NB4 (cell line): ENCODE measurements at regions not wholly inside any gene's neighbourhood (a gene's known extent, or its start where the extent isn't known, plus 50 kb on each side); places are given as distances from the start of the nearest gene placed in this dataset.

Source experiments
- DNase-seq: peaks from one replicate; pipeline ENCODE4 v3.0.0; 2010; ENCODE audit warnings: low read depth
- H3K4me3 ChIP-seq: one replicate; pipeline ENCODE4 v1.5.1; 2011; ENCODE audit warnings: mild to moderate bottlenecking, low read depth, low read length, moderate library complexity
- CTCF ChIP-seq: IDR thresholded peaks from one replicate; pipeline ENCODE4 v1.5.1; 2012; ENCODE audit warnings: low read depth, low read length
- MAX ChIP-seq: IDR thresholded peaks from 2 replicates; pipeline ENCODE4 v1.6.1; 2011; ENCODE audit warnings: low read depth, low read length
- MYC ChIP-seq: IDR thresholded peaks from 2 replicates; pipeline ENCODE4 v1.6.1; 2011; ENCODE audit warnings: low read depth, low read length
- POLR2A ChIP-seq: IDR thresholded peaks from 2 replicates; pipeline ENCODE4 v1.6.1; 2011; ENCODE audit warnings: mild to moderate bottlenecking; ENCODE audit not compliant: insufficient read length; ENCODE audit errors: extremely low read depth

- TF ChIP-seq MAX (no peak), MYC (no peak), POLR2A (no peak), CTCF (no peak)
- DNase-seq, result no peak
- no peak overlapping the region for H3K4me3 ChIP-seq
These were observed 666.4 kb downstream of the TECRL start for GRCh38 chr4:63742882-63743281.

GRCh38 chr4:63729519-63729918 lies 679.7 kb downstream of the TECRL start:
- H3K4me3 ChIP-seq, result no peak overlapping the region
- no peak for TF ChIP-seq MYC
- DNase-seq, result no peak

GRCh38 chr4:63728480-63729177 lies 680.6 kb downstream of the TECRL start:
- TF ChIP-seq CTCF, result no peak
- no peak for TF ChIP-seq MYC
- TF ChIP-seq POLR2A, result no peak
- TF ChIP-seq MAX, result no peak
- no peak for DNase-seq
- H3K4me3 ChIP-seq, result no peak overlapping the region

- peak; percentile 34 for DNase-seq
- TF ChIP-seq POLR2A (no peak), MAX (no peak), CTCF (peak; percentile 23), MYC (no peak)
- H3K4me3 ChIP-seq, result no peak overlapping the region
These were observed 691.9 kb downstream of the TECRL start for GRCh38 chr4:63717384-63717783.

GRCh38 chr4:63708661-63709060 lies 700.6 kb downstream of the TECRL start:
- no peak for DNase-seq
- H3K4me3 ChIP-seq, result no peak overlapping the region
- TF ChIP-seq MAX, result no peak
- no peak for TF ChIP-seq MYC
- no peak for TF ChIP-seq CTCF
- TF ChIP-seq POLR2A, result no peak

- TF ChIP-seq MAX, result no peak
- TF ChIP-seq POLR2A, result no peak
- no peak for TF ChIP-seq MYC
- no peak for TF ChIP-seq CTCF
- no peak overlapping the region for H3K4me3 ChIP-seq
- no peak for DNase-seq
These were observed 708.7 kb downstream of the TECRL start for GRCh38 chr4:63700569-63700968.
